Endodermal cell (in vitro differentiated cells): ENCODE measurements at regions not wholly inside any gene's neighbourhood (a gene's known extent, or its start where the extent isn't known, plus 50 kb on each side); places are given as distances from the start of the nearest gene placed in this dataset.

Source experiments
- DNase-seq: peaks from one replicate; pipeline ENCODE4 v3.0.0-alpha.2; 2017
- H3K27ac ChIP-seq: 2 replicates; pipeline ENCODE4 v1.5.1; 2013; ENCODE audit warnings: mild to moderate bottlenecking, low read depth, low read length, moderate library complexity
- H3K27me3 ChIP-seq: 2 replicates; pipeline ENCODE4 v1.6.1; 2013; ENCODE audit warnings: mild to moderate bottlenecking, low read length, moderate library complexity; ENCODE audit not compliant: insufficient read depth, control insufficient read depth, poor library complexity, severe bottlenecking
- H3K36me3 ChIP-seq: 2 replicates; pipeline ENCODE4 v1.7.0; 2013; ENCODE audit warnings: mild to moderate bottlenecking, low read length, moderate library complexity; ENCODE audit not compliant: control insufficient read depth, insufficient read depth
- H3K4me1 ChIP-seq: one replicate; pipeline ENCODE4 v1.7.0; 2013; ENCODE audit warnings: low read length; ENCODE audit not compliant: control insufficient read depth, insufficient read depth
- H3K4me3 ChIP-seq: 2 replicates; pipeline ENCODE4 v1.5.1; 2013; ENCODE audit warnings: mild to moderate bottlenecking, low read length, moderate library complexity
- H3K9ac ChIP-seq: 2 replicates; pipeline ENCODE4 v1.6.1; 2013; ENCODE audit warnings: mild to moderate bottlenecking, low read length, moderate library complexity; ENCODE audit not compliant: poor library complexity, severe bottlenecking; ENCODE audit errors: extremely low read depth
- H3K9me3 ChIP-seq: 2 replicates; pipeline ENCODE4 v1.6.1; 2013; ENCODE audit warnings: mild to moderate bottlenecking, low read length, moderate library complexity; ENCODE audit not compliant: control insufficient read depth
- H3K27ac Mint-ChIP-seq: 2 replicates; pipeline ENCODE4 v1.8.0; 2020; ENCODE audit warnings: mixed read lengths
- H3K27me3 Mint-ChIP-seq: 2 replicates; pipeline ENCODE4 v1.8.0; 2021; ENCODE audit warnings: mild to moderate bottlenecking, mixed read lengths; ENCODE audit not compliant: insufficient read depth
- H3K36me3 Mint-ChIP-seq: 2 replicates; pipeline ENCODE4 v1.8.0; 2020; ENCODE audit warnings: low read depth, mixed read lengths
- H3K4me1 Mint-ChIP-seq: 2 replicates; pipeline ENCODE4 v1.8.0; 2020; ENCODE audit warnings: mixed read lengths
- H3K4me3 Mint-ChIP-seq: 2 replicates; pipeline ENCODE4 v1.8.0; 2020; ENCODE audit warnings: mild to moderate bottlenecking, moderate library complexity, mixed read lengths
- H3K9me3 Mint-ChIP-seq: 2 replicates; pipeline ENCODE4 v1.8.0; 2020; ENCODE audit warnings: mild to moderate bottlenecking, mixed read lengths
- WGBS, 2 experiments: methylation state at CpG; one replicate each; pipeline versions ENCODE4 v1.1.5 to v1.1.7; 2013; ENCODE audit warnings: missing lambda C conversion rate in 2 of 2, mixed read lengths in 1 of 2; ENCODE audit not compliant: insufficient coverage in 1 of 2, insufficient read length in 1 of 2; 5-methylcytosine and 5-hydroxymethylcytosine counted together
- TF ChIP-seq, protein P1 (sequence below): fragments of 200-600 bp; sonication (generic); conservative IDR thresholded peaks from 2 replicates; pipeline ENCODE4 v1.5.0; 2021; ENCODE audit warnings: antibody characterized with exemption, mild to moderate bottlenecking

DNA sequence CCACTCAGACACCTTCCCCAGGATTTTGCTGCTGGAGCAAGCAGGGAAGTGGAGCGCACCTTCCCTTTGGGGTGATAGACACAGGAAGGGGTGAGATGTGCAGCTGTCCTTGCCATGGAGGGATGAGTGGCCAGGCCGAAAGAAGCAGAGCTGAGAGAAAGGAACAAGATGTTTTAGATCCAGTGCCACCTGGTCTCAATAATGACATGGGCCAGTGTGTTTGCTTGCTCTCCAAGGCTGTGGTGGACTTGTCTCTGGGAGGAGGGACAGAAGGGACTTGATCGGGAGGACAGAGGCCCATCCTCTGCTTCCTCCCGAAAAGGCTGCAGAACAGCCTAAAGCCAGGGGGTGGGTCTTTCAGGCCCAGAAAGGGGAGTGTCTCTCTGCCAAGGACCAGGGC, 61.7 kb upstream of the CCDC167 start:
- Mint-ChIP-seq H3K36me3 (no peaks in the 10 kb centered on the region), H3K4me3 (no peak overlapping the region), H3K27me3 (peaks cover 40% of the 10 kb centered on the region), H3K4me1 (peaks cover 35% of the 10 kb centered on the region), H3K9me3 (no peaks in the 10 kb centered on the region), H3K27ac (no peak overlapping the region)
- no peak for DNase-seq
- H3K27ac ChIP-seq, result peak overlapping the region; percentile 88
- peaks cover 8% of the 10 kb centered on the region for H3K4me1 ChIP-seq
- H3K4me3 ChIP-seq, result no peak overlapping the region
- TF ChIP-seq, protein P1, sequence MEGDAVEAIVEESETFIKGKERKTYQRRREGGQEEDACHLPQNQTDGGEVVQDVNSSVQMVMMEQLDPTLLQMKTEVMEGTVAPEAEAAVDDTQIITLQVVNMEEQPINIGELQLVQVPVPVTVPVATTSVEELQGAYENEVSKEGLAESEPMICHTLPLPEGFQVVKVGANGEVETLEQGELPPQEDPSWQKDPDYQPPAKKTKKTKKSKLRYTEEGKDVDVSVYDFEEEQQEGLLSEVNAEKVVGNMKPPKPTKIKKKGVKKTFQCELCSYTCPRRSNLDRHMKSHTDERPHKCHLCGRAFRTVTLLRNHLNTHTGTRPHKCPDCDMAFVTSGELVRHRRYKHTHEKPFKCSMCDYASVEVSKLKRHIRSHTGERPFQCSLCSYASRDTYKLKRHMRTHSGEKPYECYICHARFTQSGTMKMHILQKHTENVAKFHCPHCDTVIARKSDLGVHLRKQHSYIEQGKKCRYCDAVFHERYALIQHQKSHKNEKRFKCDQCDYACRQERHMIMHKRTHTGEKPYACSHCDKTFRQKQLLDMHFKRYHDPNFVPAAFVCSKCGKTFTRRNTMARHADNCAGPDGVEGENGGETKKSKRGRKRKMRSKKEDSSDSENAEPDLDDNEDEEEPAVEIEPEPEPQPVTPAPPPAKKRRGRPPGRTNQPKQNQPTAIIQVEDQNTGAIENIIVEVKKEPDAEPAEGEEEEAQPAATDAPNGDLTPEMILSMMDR, result no peak
- no peaks in the 10 kb centered on the region for H3K36me3 ChIP-seq
- H3K27me3 ChIP-seq, result no peaks in the 10 kb centered on the region
- H3K9me3 ChIP-seq, result no peaks in the 10 kb centered on the region
- 98% methylated on average over 4 of the region's 4 CpGs; no CpG with 5 or more reads in 1 of the 2 experiments for WGBS, 2 experiments
- no peak overlapping the region for H3K9ac ChIP-seq

DNA sequence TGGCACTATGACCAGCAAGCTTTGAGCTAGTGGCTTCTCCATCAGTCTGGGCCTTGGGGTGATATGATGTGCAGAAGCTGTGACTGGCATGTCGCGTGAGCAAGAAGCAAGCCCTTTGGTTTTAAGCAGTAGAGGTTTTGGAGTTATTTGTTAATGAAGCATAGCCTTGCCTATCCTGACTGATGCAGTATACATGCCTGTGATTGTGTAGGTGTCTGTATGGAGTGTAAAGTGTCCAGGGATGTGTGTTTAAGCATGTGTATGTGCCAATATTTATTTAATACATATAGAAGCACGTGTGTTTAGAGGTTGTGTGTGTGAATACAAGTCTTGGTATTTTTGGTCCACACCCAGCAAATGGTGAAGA, 61.0 kb upstream of the CCDC167 start:
- DNase-seq, result no peak
- TF ChIP-seq, protein P1, result no peak
- Mint-ChIP-seq H3K27me3 (peaks cover 43% of the 10 kb centered on the region), H3K4me1 (peaks cover 32% of the 10 kb centered on the region), H3K4me3 (no peak overlapping the region), H3K9me3 (no peaks in the 10 kb centered on the region), H3K27ac (no peak overlapping the region), H3K36me3 (no peaks in the 10 kb centered on the region)
- H3K4me1 ChIP-seq, result peaks cover 8% of the 10 kb centered on the region
- peak overlapping the region; percentile 88 for H3K27ac ChIP-seq
- H3K9me3 ChIP-seq, result no peaks in the 10 kb centered on the region
- no peak overlapping the region for H3K9ac ChIP-seq
- H3K27me3 ChIP-seq, result no peaks in the 10 kb centered on the region
- 96 to 100% methylated on average over 1 to 3 of the region's 3 CpGs for WGBS, 2 experiments
- H3K4me3 ChIP-seq, result no peak overlapping the region
- H3K36me3 ChIP-seq, result no peaks in the 10 kb centered on the region

DNA sequence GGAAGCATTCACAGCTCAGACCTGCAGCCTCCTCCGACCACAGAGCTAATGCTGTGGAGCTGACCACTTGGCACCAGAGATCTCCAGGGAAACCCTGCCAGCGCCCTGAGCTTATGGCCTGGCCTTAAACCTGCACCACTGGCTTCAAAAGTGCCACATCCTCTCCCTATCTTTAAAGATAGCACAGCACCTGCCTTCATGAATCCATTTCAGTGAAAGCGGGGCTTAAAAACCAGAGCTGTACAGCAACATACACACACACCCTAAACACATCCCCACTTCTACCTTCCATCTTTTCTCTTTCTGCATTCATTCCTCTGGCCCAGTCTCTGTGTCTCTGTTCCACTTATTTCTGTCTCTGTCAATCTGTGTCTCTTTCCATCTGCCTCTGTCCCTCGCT, 59.8 kb upstream of the CCDC167 start:
- Histone ChIP-seq H3K4me1 (peaks cover 5% of the 10 kb centered on the region), H3K9ac (no peak overlapping the region), H3K36me3 (no peaks in the 10 kb centered on the region), H3K27me3 (no peaks in the 10 kb centered on the region), H3K4me3 (no peak overlapping the region), H3K27ac (peak overlapping the region; percentile 88), H3K9me3 (no peaks in the 10 kb centered on the region)
- peaks cover 43% of the 10 kb centered on the region for H3K27me3 Mint-ChIP-seq
- H3K36me3 Mint-ChIP-seq, result no peaks in the 10 kb centered on the region
- H3K4me3 Mint-ChIP-seq, result no peak overlapping the region
- WGBS, 2 experiments, result 64 to 68% methylated on average over 4 of the region's 4 CpGs
- DNase-seq, result no peak
- no peak overlapping the region for H3K27ac Mint-ChIP-seq
- TF ChIP-seq, protein P1, result no peak
- peaks cover 22% of the 10 kb centered on the region for H3K4me1 Mint-ChIP-seq
- no peaks in the 10 kb centered on the region for H3K9me3 Mint-ChIP-seq
